ENCODE measurements at regions not wholly inside any gene's neighbourhood (a gene's known extent, or its start where the extent isn't known, plus 50 kb on each side); places are given as distances from the start of the nearest gene placed in this dataset.

GRCh38 chrX:75986976-75987375, 185.9 kb upstream of the PBDC1 start:
- TF ChIP-seq USF1 (IDR thresholded peaks at IDR 0.05) (no peak), YY1 (IDR thresholded peaks at IDR 0.05; ENCODE audit: low read depth) (no peak), TAF1 (IDR thresholded peaks at IDR 0.05; ENCODE audit: low read depth) (no peak)
